Nucleus accumbens (tissue), 56 donors: ENCODE measurements at regions not wholly inside any gene's neighbourhood (a gene's known extent, or its start where the extent isn't known, plus 50 kb on each side); places are given as distances from the start of the nearest gene placed in this dataset.
"Not testable (repeated sequence)": the region's sequence is repeated elsewhere in the genome, so short reads cannot be mapped to it uniquely, and the experiment has no call there.

Experiments used
- DNase-seq, 56 donors: peaks; one replicate each; lab custom pipeline; 2025; lab: John Stamatoyannopoulos, UW

- not testable (repeated sequence) for DNase-seq
Measured at GRCh38 chrX:40788698-40789097, 53.4 kb upstream of the MED14 start.

GRCh38 chrX:40792433-40792832 is 57.1 kb upstream of the MED14 start:
- DNase-seq = no peak

- not testable (repeated sequence) for DNase-seq
Measured at GRCh38 chrX:40794829-40795130, 59.4 kb upstream of the MED14 start.

GRCh38 chrX:40799745-40800144 is 64.4 kb upstream of the MED14 start:
- DNase-seq = not testable (repeated sequence)

GRCh38 chrX:40805404-40805803 is 70.1 kb upstream of the MED14 start:
- DNase-seq = no peak

- DNase-seq = no peak
Measured at GRCh38 chrX:40806513-40807220, 71.3 kb upstream of the MED14 start.

GRCh38 chrX:40807384-40807783 is 72.0 kb upstream of the MED14 start:
- no peak for DNase-seq

- no peak for DNase-seq
Measured at GRCh38 chrX:40808203-40808602, 72.9 kb upstream of the MED14 start.

GRCh38 chrX:40809210-40809609 is 73.9 kb upstream of the MED14 start:
- DNase-seq = no peak

GRCh38 chrX:40815045-40815444 is 79.7 kb upstream of the MED14 start:
- not testable (repeated sequence) for DNase-seq

- no peak for DNase-seq
Measured at GRCh38 chrX:40816906-40817305, 81.6 kb upstream of the MED14 start.

- DNase-seq = no peak
Measured at GRCh38 chrX:40818236-40818635, 82.9 kb upstream of the MED14 start.

GRCh38 chrX:40821780-40822179 is 86.4 kb upstream of the MED14 start:
- DNase-seq = no peak

GRCh38 chrX:40827331-40827730 is 92.0 kb upstream of the MED14 start:
- DNase-seq = no peak

GRCh38 chrX:40831750-40832149 is 96.4 kb upstream of the MED14 start:
- DNase-seq = no peak

- no peak for DNase-seq
Measured at GRCh38 chrX:40832723-40833122, 97.4 kb upstream of the MED14 start.

- no peak for DNase-seq
Measured at GRCh38 chrX:40834225-40834624, 98.9 kb upstream of the MED14 start.

GRCh38 chrX:40835526-40835925 is 100.2 kb upstream of the MED14 start:
- DNase-seq = no peak

GRCh38 chrX:40843643-40844042 is 108.3 kb upstream of the MED14 start:
- no peak for DNase-seq

- no peak for DNase-seq
Measured at GRCh38 chrX:40844471-40844870, 109.1 kb upstream of the MED14 start.

- peak in 12 of 56 donors; percentile 0 to 31 (median 2) for DNase-seq
Measured at GRCh38 chrX:40845331-40845911, 110.1 kb upstream of the MED14 start.

- DNase-seq = no peak
Measured at GRCh38 chrX:40849906-40850823, 114.8 kb upstream of the MED14 start.
